HCT116 (cell line): ENCODE measurements at regions not wholly inside any gene's neighbourhood (a gene's known extent, or its start where the extent isn't known, plus 50 kb on each side); places are given as distances from the start of the nearest gene placed in this dataset.

Experiments used
- ATAC-seq: fragments of 200-7000 bp; cut with Tn5 transposase; 2 replicates; pipeline ENCODE4 v1.9.1; 2020; ENCODE audit warnings: mild to moderate bottlenecking, moderate library complexity
- BruUV-seq: library from RNA; stranded (reverse); fragments of 400-500 nt; replicated peaks from 2 replicates; lab custom pipeline; 2021; lab: Mats Ljungman, UMichigan
- CTCF ChIA-PET: fragments of 300-600 bp; sonication (Branson Sonifier 250); formaldehyde crosslinking; loops from one replicate; lab custom pipeline; 2021; ENCODE audit warnings: antibody characterized with exemption; lab: Charles Lee
- POLR2A ChIA-PET: fragments of 300-600, 350-600 bp; sonication (Branson Sonifier 250); formaldehyde crosslinking; loops from one replicate; lab custom pipeline; 2021; ENCODE audit warnings: antibody characterized with exemption; lab: Charles Lee
- RAD21 ChIA-PET, 2 experiments: fragments of 300-600 bp; sonication (Branson Sonifier 250); formaldehyde crosslinking; loops; one replicate each; lab custom pipeline; 2023; ENCODE audit warnings: low total read pairs in 2 of 2; ENCODE audit not compliant: uncharacterized antibody in 2 of 2, unreplicated experiment in 2 of 2, low non-redundant PET in 1 of 2; lab: Charles Lee
- DNase-seq: peaks from one replicate; pipeline ENCODE4 v3.0.0-alpha.2; 2010; ENCODE audit warnings: low read depth, low spot score
- H2AFZ ChIP-seq: fragments of 200-600 bp; shearing (Covaris generic), sonication (generic); 2 replicates; pipeline ENCODE4 v1.6.1; 2017; ENCODE audit warnings: low read depth, mixed run types, mixed read lengths, antibody characterized with exemption, low read length; ENCODE audit not compliant: poor library complexity, severe bottlenecking
- H3K27ac ChIP-seq: 2 replicates; pipeline ENCODE4 v1.5.1; 2012; ENCODE audit warnings: low read depth, low read length
- H3K27me3 ChIP-seq: fragments of 200-600 bp; sonication (generic); 2 replicates; pipeline ENCODE4 v1.6.1; 2016; ENCODE audit warnings: mixed run types, low read length, mixed read lengths; ENCODE audit not compliant: insufficient read depth
- H3K36me3 ChIP-seq, 2 experiments: fragments of 200-500 bp in 1 of 2; fragments of 200-600 bp in 1 of 2; sonication (Bioruptor generic) in 1 of 2; sonication (generic) in 1 of 2; 2 replicates each; pipeline versions ENCODE4 v1.5.1 to v1.6.1; 2014 to 2016; ENCODE audit warnings: low read length in 2 of 2, inconsistent platforms in 1 of 2, mixed read lengths in 1 of 2, mixed run types in 1 of 2; ENCODE audit not compliant: insufficient read depth in 2 of 2, control insufficient read depth in 1 of 2
- H3K4me1 ChIP-seq, 2 experiments: fragments of 200-600 bp in 1 of 2; sonication (generic) in 1 of 2; 2 replicates each; pipeline versions ENCODE4 v1.5.1 to v1.6.1; 2012 to 2017; ENCODE audit warnings: low read length in 2 of 2, inconsistent platforms in 1 of 2, mild to moderate bottlenecking in 1 of 2, mixed read lengths in 1 of 2, mixed run types in 1 of 2, moderate library complexity in 1 of 2; ENCODE audit not compliant: insufficient read depth in 2 of 2, control insufficient read depth in 1 of 2
- H3K4me2 ChIP-seq: fragments of 200-600 bp; sonication (generic); 2 replicates; pipeline ENCODE4 v1.6.1; 2017; ENCODE audit warnings: mixed run types, low read length, mixed read lengths
- H3K4me3 ChIP-seq, 2 experiments: fragments of 200-600 bp in 1 of 2; sonication (generic) in 1 of 2; replicated peaks in 1 of 2; 2 replicates each; pipeline ENCODE4 v1.5.1; 2011 to 2016; ENCODE audit warnings: low read length in 2 of 2, control low read depth in 1 of 2, low read depth in 1 of 2, mild to moderate bottlenecking in 1 of 2, mixed read lengths in 1 of 2, mixed run types in 1 of 2
- H3K79me2 ChIP-seq: fragments of 200-600 bp; sonication (generic); 2 replicates; pipeline ENCODE4 v1.6.1; 2017; ENCODE audit warnings: mild to moderate bottlenecking, mixed run types, low read length, moderate library complexity, mixed read lengths; ENCODE audit not compliant: insufficient read depth
- H3K9ac ChIP-seq: fragments of 200-600 bp; sonication (generic); 2 replicates; pipeline ENCODE4 v1.6.1; 2016; ENCODE audit warnings: low read length, mixed read lengths
- H3K9me2 ChIP-seq: fragments of 200-600 bp; sonication (generic), shearing (Covaris generic); 2 replicates; pipeline ENCODE4 v1.6.1; 2017; ENCODE audit warnings: mixed run types, mild to moderate bottlenecking, moderate library complexity; ENCODE audit not compliant: insufficient read depth
- H3K9me3 ChIP-seq, 2 experiments: fragments of 200-500 bp in 1 of 2; fragments of 200-600 bp in 1 of 2; sonication (Bioruptor generic) in 1 of 2; sonication (generic) in 1 of 2; 2 replicates each; pipeline ENCODE4 v1.6.1; 2014 to 2017; ENCODE audit warnings: low read length in 2 of 2, mixed read lengths in 2 of 2, inconsistent platforms in 1 of 2, low read depth in 1 of 2, mild to moderate bottlenecking in 1 of 2, mixed run types in 1 of 2, moderate library complexity in 1 of 2; ENCODE audit not compliant: control insufficient read depth in 1 of 2, insufficient read depth in 1 of 2
- H4K20me1 ChIP-seq: fragments of 200-600 bp; sonication (generic), shearing (Covaris generic); 2 replicates; pipeline ENCODE4 v1.6.1; 2017; ENCODE audit warnings: mixed run types, mild to moderate bottlenecking, moderate library complexity; ENCODE audit not compliant: insufficient read depth
- CBX3 ChIP-seq: IDR thresholded peaks from 2 replicates; pipeline ENCODE4 v1.6.1; 2012; ENCODE audit warnings: low read depth
- EGR1 ChIP-seq: IDR thresholded peaks from 2 replicates; pipeline ENCODE4 v1.6.1; 2012; ENCODE audit warnings: low read depth
- ELF1 ChIP-seq: IDR thresholded peaks from 2 replicates; pipeline ENCODE4 v1.6.1; 2012; ENCODE audit warnings: low read depth, borderline replicate concordance
- EZH2 ChIP-seq: fragments of 200-600 bp; sonication (generic); IDR thresholded peaks from 2 replicates; pipeline ENCODE4 v1.6.1; 2017; ENCODE audit warnings: antibody characterized with exemption, mixed run types
- EZH2phosphoT487 ChIP-seq: fragments of 200-600 bp; IDR thresholded peaks from 2 replicates; pipeline ENCODE4 v1.6.1; 2018; ENCODE audit warnings: antibody characterized with exemption, borderline replicate concordance
- FOSL1 ChIP-seq: IDR thresholded peaks from 2 replicates; pipeline ENCODE4 v1.6.1; 2012; ENCODE audit warnings: low read depth
- JUND ChIP-seq: IDR thresholded peaks from 2 replicates; pipeline ENCODE4 v1.6.1; 2012
- POLR2A ChIP-seq: IDR thresholded peaks from 2 replicates; pipeline ENCODE4 v1.7.0; 2011; ENCODE audit warnings: borderline replicate concordance; ENCODE audit not compliant: insufficient read depth, insufficient read length; ENCODE audit errors: extremely low read depth
- RAD21 ChIP-seq: IDR thresholded peaks from 2 replicates; pipeline ENCODE4 v1.6.1; 2012; ENCODE audit warnings: low read depth, mild to moderate bottlenecking
- SIN3A ChIP-seq: IDR thresholded peaks from 2 replicates; pipeline ENCODE4 v1.6.1; 2012; ENCODE audit warnings: low read depth
- SP1 ChIP-seq: IDR thresholded peaks from 2 replicates; pipeline ENCODE4 v1.6.1; 2012; ENCODE audit warnings: low read depth
- SRF ChIP-seq: IDR thresholded peaks from 2 replicates; pipeline ENCODE4 v1.6.1; 2012; ENCODE audit warnings: low read depth
- TCF7L2 ChIP-seq: IDR thresholded peaks from 2 replicates; pipeline ENCODE4 v1.7.0; 2011; ENCODE audit warnings: borderline replicate concordance, inconsistent platforms; ENCODE audit not compliant: insufficient read depth, insufficient read length; ENCODE audit errors: extremely low read depth
- YY1 ChIP-seq: IDR thresholded peaks from 2 replicates; pipeline ENCODE4 v1.6.1; 2011; ENCODE audit warnings: low read length, low read depth, moderate library complexity, mild to moderate bottlenecking; ENCODE audit not compliant: insufficient replicate concordance; ENCODE audit errors: extremely low read depth
- ZFX ChIP-seq: fragments of 450-650 bp; IDR thresholded peaks from 2 replicates; pipeline ENCODE4 v1.6.1; 2017
- intact Hi-C: fragments of 100-400 bp; cut with micrococcal nuclease; formaldehyde crosslinking; loops from 2 replicates; pipeline ENCODE4 v1.10.0; 2022
- TF ChIP-seq, protein P1 (sequence below): IDR thresholded peaks from 2 replicates; pipeline ENCODE4 v1.6.1; 2012
- TF ChIP-seq, protein P2 (sequence below): IDR thresholded peaks from 2 replicates; pipeline ENCODE4 v1.6.1; 2012; ENCODE audit warnings: low read depth
- TF ChIP-seq, protein P3 (sequence below): IDR thresholded peaks from 2 replicates; pipeline ENCODE4 v1.6.1; 2011; ENCODE audit warnings: mild to moderate bottlenecking, low read length, moderate library complexity; ENCODE audit not compliant: insufficient replicate concordance; ENCODE audit errors: extremely low read depth
- TF ChIP-seq, protein P4 (sequence below): IDR thresholded peaks from 2 replicates; pipeline ENCODE4 v1.6.1; 2012

DNA sequence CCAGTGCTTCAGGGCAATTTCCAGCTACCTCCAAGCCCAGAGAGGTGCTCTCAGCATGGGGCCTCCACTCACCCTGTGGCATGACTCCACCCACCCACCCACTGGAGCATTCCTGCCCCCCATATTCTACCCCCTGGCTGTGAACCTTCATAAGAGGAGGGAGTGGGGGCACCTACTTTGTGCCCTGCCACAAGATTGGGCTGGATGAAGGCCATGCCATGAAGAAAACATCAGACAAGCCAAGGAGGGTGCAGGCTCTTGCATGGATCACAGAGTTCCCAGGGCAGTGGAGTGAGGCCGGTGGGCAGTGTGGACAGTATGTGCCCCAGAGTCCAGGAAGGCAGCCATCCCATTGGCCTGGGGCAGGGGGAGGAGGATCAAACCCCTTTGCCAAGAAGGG, 97.8 kb downstream of the UQCRFS1 start:
- ChIA-PET POLR2A (no interaction called here), RAD21 (no interaction called here), CTCF (no interaction called here)
- Histone ChIP-seq H3K27ac (no peak overlapping the region), H3K9me2 (no peaks in the 10 kb centered on the region), H3K4me1 (no peaks in the 10 kb centered on the region), H3K4me3 (no peak overlapping the region), H3K36me3 (no peaks in the 10 kb centered on the region), H3K9ac (no peak overlapping the region), H3K27me3 (no peaks in the 10 kb centered on the region), H3K9me3 (no peaks in the 10 kb centered on the region; a peak in 1 of 4 replicates), H3K4me2 (no peak overlapping the region), H2AFZ (no peak overlapping the region), H3K79me2 (no peaks in the 10 kb centered on the region), H4K20me1 (no peaks in the 10 kb centered on the region)
- intact Hi-C loops: no loop called here
- ATAC-seq (no peak), DNase-seq (no peak)
- no TSS peak for BruUV-seq
- TF ChIP-seq SIN3A (no peak), EZH2phosphoT487 (no peak), JUND (no peak), SRF (no peak), CBX3 (no peak), POLR2A (no peak), YY1 (no peak), ELF1 (no peak), TCF7L2 (no peak), RAD21 (no peak), ZFX (no peak), FOSL1 (no peak), SP1 (no peak), EGR1 (no peak), EZH2 (no peak)
- TF ChIP-seq, protein P1, sequence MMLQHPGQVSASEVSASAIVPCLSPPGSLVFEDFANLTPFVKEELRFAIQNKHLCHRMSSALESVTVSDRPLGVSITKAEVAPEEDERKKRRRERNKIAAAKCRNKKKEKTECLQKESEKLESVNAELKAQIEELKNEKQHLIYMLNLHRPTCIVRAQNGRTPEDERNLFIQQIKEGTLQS: no peak
- TF ChIP-seq, protein P2, sequence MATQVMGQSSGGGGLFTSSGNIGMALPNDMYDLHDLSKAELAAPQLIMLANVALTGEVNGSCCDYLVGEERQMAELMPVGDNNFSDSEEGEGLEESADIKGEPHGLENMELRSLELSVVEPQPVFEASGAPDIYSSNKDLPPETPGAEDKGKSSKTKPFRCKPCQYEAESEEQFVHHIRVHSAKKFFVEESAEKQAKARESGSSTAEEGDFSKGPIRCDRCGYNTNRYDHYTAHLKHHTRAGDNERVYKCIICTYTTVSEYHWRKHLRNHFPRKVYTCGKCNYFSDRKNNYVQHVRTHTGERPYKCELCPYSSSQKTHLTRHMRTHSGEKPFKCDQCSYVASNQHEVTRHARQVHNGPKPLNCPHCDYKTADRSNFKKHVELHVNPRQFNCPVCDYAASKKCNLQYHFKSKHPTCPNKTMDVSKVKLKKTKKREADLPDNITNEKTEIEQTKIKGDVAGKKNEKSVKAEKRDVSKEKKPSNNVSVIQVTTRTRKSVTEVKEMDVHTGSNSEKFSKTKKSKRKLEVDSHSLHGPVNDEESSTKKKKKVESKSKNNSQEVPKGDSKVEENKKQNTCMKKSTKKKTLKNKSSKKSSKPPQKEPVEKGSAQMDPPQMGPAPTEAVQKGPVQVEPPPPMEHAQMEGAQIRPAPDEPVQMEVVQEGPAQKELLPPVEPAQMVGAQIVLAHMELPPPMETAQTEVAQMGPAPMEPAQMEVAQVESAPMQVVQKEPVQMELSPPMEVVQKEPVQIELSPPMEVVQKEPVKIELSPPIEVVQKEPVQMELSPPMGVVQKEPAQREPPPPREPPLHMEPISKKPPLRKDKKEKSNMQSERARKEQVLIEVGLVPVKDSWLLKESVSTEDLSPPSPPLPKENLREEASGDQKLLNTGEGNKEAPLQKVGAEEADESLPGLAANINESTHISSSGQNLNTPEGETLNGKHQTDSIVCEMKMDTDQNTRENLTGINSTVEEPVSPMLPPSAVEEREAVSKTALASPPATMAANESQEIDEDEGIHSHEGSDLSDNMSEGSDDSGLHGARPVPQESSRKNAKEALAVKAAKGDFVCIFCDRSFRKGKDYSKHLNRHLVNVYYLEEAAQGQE: no peak
- TF ChIP-seq, protein P3, sequence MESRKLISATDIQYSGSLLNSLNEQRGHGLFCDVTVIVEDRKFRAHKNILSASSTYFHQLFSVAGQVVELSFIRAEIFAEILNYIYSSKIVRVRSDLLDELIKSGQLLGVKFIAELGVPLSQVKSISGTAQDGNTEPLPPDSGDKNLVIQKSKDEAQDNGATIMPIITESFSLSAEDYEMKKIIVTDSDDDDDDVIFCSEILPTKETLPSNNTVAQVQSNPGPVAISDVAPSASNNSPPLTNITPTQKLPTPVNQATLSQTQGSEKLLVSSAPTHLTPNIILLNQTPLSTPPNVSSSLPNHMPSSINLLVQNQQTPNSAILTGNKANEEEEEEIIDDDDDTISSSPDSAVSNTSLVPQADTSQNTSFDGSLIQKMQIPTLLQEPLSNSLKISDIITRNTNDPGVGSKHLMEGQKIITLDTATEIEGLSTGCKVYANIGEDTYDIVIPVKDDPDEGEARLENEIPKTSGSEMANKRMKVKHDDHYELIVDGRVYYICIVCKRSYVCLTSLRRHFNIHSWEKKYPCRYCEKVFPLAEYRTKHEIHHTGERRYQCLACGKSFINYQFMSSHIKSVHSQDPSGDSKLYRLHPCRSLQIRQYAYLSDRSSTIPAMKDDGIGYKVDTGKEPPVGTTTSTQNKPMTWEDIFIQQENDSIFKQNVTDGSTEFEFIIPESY: no peak
- TF ChIP-seq, protein P4, sequence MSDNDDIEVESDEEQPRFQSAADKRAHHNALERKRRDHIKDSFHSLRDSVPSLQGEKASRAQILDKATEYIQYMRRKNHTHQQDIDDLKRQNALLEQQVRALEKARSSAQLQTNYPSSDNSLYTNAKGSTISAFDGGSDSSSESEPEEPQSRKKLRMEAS: no peak
